Osteoblast (primary cell): ENCODE measurements at regions not wholly inside any gene's neighbourhood (a gene's known extent, or its start where the extent isn't known, plus 50 kb on each side); places are given as distances from the start of the nearest gene placed in this dataset.

Source experiments
- DNase-seq: peaks from one replicate; pipeline ENCODE4 v3.0.0; 2011; ENCODE audit warnings: low spot score, mixed read lengths; ENCODE audit not compliant: insufficient read length; ENCODE audit errors: missing footprints
- H2AFZ ChIP-seq: 2 replicates; pipeline ENCODE4 v1.6.0; 2011; ENCODE audit warnings: mild to moderate bottlenecking, low read length
- H3K27ac ChIP-seq: 2 replicates; pipeline ENCODE4 v1.5.1; 2011; ENCODE audit warnings: mild to moderate bottlenecking, low read depth, low read length, moderate library complexity
- H3K27me3 ChIP-seq: 2 replicates; pipeline ENCODE4 v1.6.0; 2012; ENCODE audit warnings: mild to moderate bottlenecking, control low read depth, inconsistent platforms, low read length, moderate library complexity; ENCODE audit not compliant: insufficient read depth
- H3K36me3 ChIP-seq: 2 replicates; pipeline ENCODE4 v1.5.1; 2011; ENCODE audit warnings: mild to moderate bottlenecking, low read length, control low read depth, moderate library complexity; ENCODE audit not compliant: insufficient read depth
- H3K4me1 ChIP-seq: 2 replicates; pipeline ENCODE4 v1.5.1; 2011; ENCODE audit warnings: mild to moderate bottlenecking, low read length, control low read depth, moderate library complexity; ENCODE audit not compliant: insufficient read depth
- H3K4me2 ChIP-seq: 2 replicates; pipeline ENCODE4 v1.6.0; 2011; ENCODE audit warnings: mild to moderate bottlenecking, low read length; ENCODE audit not compliant: insufficient read depth
- H3K4me3 ChIP-seq: fragments of 200-600 bp; sonication (generic); 3 replicates; pipeline ENCODE4 v1.5.1; 2012; ENCODE audit warnings: mild to moderate bottlenecking, low read length, inconsistent platforms; ENCODE audit not compliant: insufficient read depth
- H3K79me2 ChIP-seq: 2 replicates; pipeline ENCODE4 v1.6.0; 2012; ENCODE audit warnings: mild to moderate bottlenecking, low read length, control low read depth, inconsistent platforms; ENCODE audit not compliant: insufficient read depth
- H3K9me3 ChIP-seq: 2 replicates; pipeline ENCODE4 v1.5.1; 2011; ENCODE audit warnings: low read depth, low read length, control low read depth
- H4K20me1 ChIP-seq: 2 replicates; pipeline ENCODE4 v1.6.0; 2012; ENCODE audit warnings: mild to moderate bottlenecking, low read length, control low read depth; ENCODE audit not compliant: insufficient read depth
- CTCF ChIP-seq: IDR thresholded peaks from 2 replicates; pipeline ENCODE4 v1.5.1; 2011; ENCODE audit warnings: mild to moderate bottlenecking, low read depth, low read length, moderate library complexity; ENCODE audit errors: extremely low read depth

GRCh38 chr7:66508431-66508830 is 120.2 kb upstream of the KCTD7 start:
- TF ChIP-seq CTCF = no peak
- no peak overlapping the region for H3K4me2 ChIP-seq
- DNase-seq = no peak

GRCh38 chr7:66514050-66514449 is 114.6 kb upstream of the KCTD7 start:
- H3K27ac ChIP-seq = no peak overlapping the region
- no peak for TF ChIP-seq CTCF
- H3K9me3 ChIP-seq = no peaks in the 10 kb centered on the region
- H2AFZ ChIP-seq = no peak overlapping the region
- no peaks in the 10 kb centered on the region for H4K20me1 ChIP-seq
- no peak for DNase-seq
- no peak overlapping the region for H3K4me3 ChIP-seq
- H3K79me2 ChIP-seq = no peaks in the 10 kb centered on the region
- H3K36me3 ChIP-seq = no peaks in the 10 kb centered on the region
- no peak overlapping the region for H3K4me2 ChIP-seq
- H3K27me3 ChIP-seq = no peaks in the 10 kb centered on the region
- H3K4me1 ChIP-seq = no peaks in the 10 kb centered on the region

More at GRCh38 chr7:66508431-66508830, 120.2 kb upstream of the KCTD7 start:
- H3K79me2 ChIP-seq = no peaks in the 10 kb centered on the region
- no peak overlapping the region for H3K27ac ChIP-seq
- no peaks in the 10 kb centered on the region for H4K20me1 ChIP-seq
- no peaks in the 10 kb centered on the region for H3K36me3 ChIP-seq
- no peak overlapping the region for H2AFZ ChIP-seq
- H3K4me1 ChIP-seq = peaks cover 6% of the 10 kb centered on the region
- no peaks in the 10 kb centered on the region for H3K27me3 ChIP-seq
- H3K9me3 ChIP-seq = no peaks in the 10 kb centered on the region
- no peak overlapping the region for H3K4me3 ChIP-seq

- peak; percentile 35 for DNase-seq
- Histone ChIP-seq H3K27me3 (no peaks in the 10 kb centered on the region), H3K4me3 (no peak overlapping the region), H2AFZ (no peak overlapping the region), H3K4me2 (no peak overlapping the region), H3K79me2 (no peaks in the 10 kb centered on the region), H3K27ac (no peak overlapping the region), H4K20me1 (no peaks in the 10 kb centered on the region), H3K4me1 (no peaks in the 10 kb centered on the region), H3K9me3 (no peaks in the 10 kb centered on the region), H3K36me3 (no peaks in the 10 kb centered on the region)
- no peak for TF ChIP-seq CTCF
Observed at GRCh38 chr7:66517212-66517909, 111.3 kb upstream of the KCTD7 start.

- no peaks in the 10 kb centered on the region for H3K27me3 ChIP-seq
- no peak overlapping the region for H3K4me3 ChIP-seq
- no peaks in the 10 kb centered on the region for H3K9me3 ChIP-seq
- no peaks in the 10 kb centered on the region for H3K79me2 ChIP-seq
- no peaks in the 10 kb centered on the region for H3K4me1 ChIP-seq
- TF ChIP-seq CTCF = no peak
- no peak overlapping the region for H2AFZ ChIP-seq
- H3K4me2 ChIP-seq = no peak overlapping the region
- no peaks in the 10 kb centered on the region for H3K36me3 ChIP-seq
- H4K20me1 ChIP-seq = no peaks in the 10 kb centered on the region
- DNase-seq = peak; percentile 46
- H3K27ac ChIP-seq = no peak overlapping the region
Observed at GRCh38 chr7:66518151-66518691, 110.5 kb upstream of the KCTD7 start.
